ENCODE measurements at regions not wholly inside any gene's neighbourhood (a gene's known extent, or its start where the extent isn't known, plus 50 kb on each side); places are given as distances from the start of the nearest gene placed in this dataset.
"Not testable (repeated sequence)": the region's sequence is repeated elsewhere in the genome, so short reads cannot be mapped to it uniquely, and the experiment has no call there.

DNA sequence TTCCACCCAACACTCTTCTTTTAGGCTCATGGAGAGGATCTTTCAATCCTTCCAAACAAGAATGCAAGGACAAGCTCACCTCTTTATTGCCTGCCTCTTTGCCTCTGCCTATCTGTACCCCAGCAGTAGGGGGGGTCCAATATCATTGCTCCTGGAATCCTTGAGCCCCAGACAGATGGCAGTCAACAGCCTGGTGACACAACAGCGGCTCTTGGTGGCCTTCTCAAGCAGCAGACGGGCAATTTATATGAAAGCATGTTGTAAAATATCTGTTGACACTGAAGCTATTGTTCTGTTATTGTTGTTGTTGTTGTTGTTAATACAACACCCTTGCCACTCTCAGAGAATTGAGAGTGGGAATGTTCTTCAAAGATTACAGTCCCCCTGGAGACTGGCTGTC lies 480.0 kb upstream of the CADM1 start:
- no peak for FAIRE-seq

DNA sequence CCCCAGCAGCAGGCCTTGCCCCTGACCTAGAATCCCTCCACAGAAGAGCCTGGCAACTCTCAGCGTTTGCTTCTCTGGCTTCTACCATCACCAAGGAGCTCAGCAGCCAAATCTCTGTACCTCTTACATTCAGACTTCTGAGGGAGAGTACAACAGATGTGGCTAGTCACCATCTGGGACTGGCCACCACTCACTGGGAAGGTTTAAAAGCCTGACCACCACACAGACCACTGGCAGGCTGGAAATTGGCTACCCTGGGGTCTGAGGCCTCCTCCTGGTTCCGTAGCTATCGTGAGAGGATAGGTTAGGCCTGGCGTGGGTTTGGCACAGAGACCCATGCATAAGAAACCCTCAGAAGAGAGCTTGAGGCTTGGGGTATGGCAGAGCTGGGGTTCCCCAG lies 478.5 kb upstream of the CADM1 start:
- FAIRE-seq, result no peak

DNA sequence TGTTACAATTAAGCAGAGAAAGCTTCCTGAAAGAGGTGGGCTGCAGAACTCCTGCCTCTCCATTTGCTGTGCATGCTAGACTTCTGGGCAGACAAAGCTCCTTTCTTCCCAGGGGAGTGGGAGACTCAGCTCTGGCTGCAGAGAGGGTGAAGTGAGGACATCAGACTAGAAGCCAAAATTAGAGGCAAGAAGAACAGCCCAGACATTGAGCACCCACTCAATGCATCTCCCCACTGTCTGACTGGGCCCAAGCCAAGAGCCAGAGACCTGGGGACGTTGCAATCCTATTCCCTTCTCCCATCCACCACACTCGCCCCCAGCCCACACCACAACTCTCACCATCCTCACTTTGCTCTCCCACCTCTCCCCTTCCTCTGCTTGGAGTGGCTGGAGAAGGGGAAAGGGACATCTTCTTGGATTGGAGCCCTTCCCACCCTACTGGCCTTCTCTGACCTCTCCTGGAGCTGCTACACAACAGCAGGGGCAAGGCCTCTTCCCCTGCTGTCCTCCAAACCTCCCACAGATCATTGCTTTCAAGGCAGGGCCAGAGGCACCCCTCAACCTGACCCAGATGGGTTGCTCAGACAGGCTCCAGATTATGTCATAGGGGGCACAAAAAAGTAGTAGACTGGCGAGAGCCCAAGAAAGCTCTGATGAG lies 477.7 kb upstream of the CADM1 start:
- FAIRE-seq, result no peak

DNA sequence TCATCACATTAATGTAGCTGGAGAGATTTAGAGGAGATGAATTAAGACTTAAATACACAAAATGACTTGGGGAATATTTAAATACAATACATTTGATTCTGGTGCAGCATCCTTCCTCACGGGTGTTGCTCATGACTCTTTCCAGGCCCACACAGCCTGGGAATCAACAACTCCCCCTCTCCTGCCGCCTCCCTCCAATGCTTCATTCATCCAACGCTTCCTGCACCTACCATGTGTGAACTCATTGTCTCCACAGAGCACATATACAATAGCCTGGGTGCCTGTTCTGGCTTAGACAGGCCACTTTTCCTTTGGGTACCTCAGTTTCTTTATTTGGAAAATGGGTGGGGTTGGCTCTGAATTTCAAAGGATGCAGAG lies 476.9 kb upstream of the CADM1 start:
- FAIRE-seq, result no peak

DNA sequence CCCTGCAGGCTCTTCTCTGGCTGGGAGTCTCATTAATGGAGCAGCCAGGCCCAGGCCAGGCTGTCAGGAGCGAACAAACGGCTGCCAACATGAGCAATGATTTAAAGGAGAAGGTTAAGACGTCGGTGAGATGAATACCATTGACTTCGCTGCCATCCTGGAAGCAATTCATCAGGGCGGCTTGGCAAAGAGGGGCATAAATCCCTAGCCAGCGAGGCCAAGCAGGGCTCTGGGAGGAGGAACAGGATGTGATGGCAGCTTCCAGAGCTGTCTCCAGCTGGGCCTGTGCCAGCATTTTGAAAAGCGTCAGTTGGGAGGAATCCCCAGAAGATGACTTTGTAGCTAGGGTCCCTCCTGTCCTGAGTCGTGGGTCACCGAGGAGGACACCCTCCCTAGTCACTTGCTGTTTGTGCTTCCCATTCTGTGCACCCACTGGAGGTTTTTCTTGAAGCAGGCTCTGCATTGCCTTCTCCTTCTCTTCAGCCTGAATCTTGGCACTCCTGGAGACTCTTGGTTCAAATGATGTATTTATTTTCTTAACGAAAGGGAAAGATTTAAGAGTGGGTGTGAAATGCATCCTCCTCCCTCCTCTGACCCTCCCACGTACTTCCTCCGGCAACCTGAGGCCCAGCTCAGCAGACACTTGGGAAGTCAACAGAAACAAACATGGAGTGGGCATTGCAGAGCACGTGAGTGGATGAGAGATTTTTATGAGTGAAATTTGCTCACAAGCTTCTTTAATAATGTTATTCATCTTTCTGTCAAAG lies 476.3 kb upstream of the CADM1 start:
- FAIRE-seq, result no peak

DNA sequence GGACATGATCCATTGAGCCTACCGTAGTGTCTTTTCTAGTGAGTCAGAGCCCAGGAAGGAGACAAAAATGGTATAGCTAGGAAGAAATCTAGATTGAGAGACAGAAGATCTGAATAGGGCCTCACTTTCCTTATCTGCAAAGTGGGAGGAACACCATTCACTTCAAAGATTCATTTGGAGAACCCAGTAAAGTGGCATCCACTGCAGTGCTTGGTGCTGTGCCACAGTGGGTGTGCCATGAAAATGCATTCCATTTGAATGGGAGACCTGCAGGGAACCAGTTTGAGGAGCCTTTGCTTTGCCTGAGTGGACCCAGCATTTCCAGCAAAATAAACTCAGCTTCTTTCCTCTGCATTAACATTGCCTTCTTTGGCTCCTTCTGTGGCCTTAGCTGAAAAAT lies 470.5 kb upstream of the CADM1 start:
- no peak for FAIRE-seq

DNA sequence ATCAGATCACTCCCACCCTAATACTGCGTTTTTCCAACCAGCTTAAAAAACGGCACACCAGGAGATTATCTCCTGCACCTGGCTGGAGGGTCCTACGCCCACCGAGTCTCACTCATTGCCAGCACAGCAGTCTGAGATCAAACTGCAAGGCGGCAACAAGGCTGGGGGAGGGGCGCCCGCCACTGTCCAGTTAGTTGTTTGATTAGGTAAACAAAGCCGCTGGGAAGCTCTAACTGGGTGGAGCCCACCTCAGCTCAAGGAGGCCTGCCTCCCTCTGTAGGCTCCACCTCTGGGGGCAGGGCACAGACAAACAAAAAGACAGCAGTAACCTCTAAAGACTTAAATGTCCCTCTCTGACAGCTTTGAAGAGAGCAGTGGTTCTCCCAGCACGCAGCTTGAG lies 463.0 kb upstream of the CADM1 start:
- FAIRE-seq, result not testable (repeated sequence)

DNA sequence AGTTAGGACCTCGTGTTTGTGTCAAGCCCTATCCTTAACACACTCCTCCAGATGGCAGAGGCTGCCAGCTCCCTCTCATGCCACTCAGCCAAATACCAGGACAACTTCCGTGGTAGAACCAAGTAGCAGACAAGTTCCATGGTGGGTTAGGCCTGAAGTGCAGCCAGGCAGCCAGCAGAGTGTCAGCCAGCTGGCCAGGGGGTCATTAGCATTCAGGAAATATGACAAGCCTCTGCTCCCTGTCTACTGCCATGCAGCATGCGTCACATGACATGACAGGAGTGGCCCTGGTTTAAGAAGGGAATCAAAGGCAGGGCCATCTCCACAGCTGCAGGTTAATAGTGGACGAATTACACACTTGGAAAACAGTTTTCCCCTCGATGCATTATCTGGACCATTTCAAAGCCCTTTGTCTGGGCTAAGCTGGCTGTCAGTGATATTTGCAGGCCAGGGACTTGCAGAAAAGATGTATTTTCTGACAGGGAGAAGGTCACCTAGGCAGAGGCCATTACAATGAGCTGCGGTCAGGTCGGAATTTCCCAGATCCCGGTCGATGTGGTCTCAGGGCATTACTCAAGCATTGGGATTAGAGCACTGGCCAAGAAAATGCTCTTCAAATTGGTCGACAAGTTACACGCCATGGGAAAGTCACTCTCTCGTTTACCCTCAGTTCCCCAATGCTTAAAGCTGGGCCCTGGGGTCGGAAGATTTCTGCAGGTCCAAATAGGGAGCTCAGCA lies 461.7 kb upstream of the CADM1 start:
- FAIRE-seq, result no peak

DNA sequence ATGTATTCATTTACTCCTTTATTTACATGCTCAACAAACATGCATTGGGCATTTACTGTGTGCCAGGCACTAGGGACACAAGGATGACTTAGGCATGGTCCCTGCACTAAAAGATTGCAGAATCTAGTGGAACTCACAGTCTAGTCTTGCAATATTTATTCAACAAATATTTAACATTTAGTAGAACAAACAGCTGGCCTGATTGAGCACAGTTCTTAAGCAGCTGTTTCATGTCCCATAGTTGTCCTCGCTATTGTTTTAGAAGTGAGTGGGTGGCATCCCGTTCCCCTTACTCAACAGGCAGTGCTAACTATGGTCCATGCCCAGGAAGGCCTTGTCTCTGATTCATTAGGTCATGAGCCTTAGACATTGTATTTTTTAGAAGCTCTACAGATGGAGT lies 459.9 kb upstream of the CADM1 start:
- no peak for FAIRE-seq

DNA sequence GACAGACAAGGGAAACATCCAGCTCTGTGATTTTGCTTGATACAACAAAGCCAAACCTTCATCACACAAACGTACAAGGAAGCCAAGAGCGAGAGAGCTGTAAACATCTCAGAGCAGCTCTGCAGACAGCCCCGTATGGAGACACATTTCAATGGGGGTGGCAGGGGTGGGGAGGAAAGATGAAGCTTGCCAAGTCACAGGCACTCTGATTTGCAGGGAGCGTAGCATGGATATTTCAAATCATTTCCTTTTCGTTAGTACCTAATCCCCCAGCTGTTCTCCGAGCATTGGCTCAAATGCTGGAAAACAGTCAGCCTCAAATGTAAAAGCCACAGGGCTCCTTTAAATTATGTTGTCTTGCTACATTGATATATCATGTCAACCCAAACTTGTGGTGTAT lies 458.9 kb upstream of the CADM1 start:
- FAIRE-seq, result no peak

DNA sequence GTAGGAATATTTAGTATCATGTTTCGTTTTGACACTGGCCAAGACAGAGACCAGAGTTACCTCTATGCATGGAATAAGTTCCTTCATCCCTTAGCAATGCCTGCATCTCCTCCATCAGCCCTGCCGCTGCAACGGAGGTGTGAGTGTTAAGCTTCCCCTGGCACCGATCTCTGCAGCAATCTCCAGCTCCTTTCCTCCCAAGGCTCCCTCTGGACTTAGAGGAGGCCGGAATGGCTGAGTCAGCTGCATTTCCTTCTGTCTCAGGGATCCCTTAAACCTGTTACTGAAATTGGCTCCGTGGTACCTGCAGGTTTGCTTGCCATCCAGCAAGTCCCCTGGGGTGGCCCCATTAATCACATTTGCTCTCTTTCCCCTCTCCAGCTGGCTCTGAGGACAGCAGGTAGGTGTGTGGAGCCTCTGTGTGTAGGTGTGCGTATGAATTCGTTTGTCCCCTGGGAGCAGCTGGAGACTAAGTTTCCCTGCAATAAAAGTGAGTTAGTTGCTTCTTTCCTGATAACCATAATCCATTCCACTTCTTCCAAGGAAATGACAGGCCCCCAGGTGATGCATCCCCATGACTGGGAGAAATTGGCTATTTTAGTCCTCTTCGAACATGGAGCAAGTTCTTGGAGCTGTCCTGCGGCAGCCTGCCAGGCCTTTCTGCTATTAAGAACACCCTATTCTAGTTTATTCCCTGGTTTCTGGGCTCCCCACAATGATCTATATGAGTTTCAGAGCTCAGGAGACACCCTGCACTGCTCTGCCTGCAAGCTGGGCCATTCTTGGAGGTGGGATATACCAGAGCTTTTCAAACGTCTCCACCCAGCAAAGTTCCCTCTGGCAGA lies 457.2 kb upstream of the CADM1 start:
- FAIRE-seq, result no peak

DNA sequence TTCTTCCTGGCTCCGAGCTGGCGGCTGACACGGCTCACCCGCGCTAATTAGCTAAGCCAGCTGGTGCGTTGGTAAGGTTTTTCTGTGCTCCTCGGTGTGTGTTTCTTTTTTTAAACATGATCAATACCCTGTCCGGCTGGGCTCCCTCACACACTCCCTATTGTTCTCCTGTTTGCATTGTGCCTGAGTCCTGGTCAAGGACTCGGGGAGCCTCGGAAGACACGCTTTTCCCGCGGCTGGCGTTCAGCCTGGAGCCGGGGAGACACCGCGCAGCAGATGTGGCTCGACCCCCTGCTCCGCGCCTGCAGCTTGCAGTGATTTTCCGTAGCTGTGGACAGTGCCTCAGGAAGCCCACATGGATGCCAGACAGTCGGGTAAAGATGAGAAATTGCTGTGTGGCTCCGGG lies 454.9 kb upstream of the CADM1 start:
- no peak for FAIRE-seq

DNA sequence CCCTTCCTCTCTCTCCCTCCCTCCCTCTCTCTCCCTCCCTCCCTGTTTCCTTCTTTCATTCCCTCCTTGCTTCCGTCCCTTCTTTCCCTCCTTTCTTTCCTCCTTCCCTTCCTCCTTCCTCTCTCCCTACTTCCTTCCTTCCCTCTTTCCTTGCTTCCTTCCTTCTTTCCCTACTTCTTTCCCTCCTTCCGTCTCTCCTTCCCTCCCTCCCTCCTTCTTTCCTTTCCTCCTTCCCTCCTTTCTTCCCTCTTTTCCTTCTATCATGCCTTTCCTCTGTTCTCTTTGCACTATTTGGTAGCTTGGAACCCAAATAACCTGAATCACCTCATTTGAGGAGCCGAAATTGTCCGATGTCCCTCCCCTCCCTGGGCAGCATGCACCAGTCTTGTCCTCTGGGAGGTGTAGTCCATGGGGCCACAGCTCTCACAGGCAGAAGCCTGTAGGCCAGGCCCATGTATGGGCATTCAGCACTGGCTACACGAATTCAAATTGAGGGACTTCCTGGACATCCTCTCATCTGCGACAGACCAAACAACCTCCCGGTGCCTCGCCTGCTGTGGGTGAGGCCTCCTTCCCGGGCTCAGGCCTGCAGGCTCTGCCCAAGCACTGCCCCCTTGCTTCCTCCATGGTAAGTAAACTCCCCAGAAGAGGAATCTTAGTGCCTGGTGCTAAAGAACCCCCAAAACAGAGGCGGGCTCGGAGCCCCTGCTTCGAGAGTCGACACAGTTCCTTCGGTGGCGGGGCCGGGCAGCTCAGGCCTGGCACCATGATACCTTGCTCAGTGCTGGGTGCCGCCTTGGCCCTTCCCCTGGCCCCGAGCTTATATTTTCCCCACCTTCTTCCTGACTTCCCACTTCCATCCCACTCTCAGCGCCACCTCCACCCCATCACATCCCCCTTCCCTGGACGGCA lies 454.1 kb upstream of the CADM1 start:
- no peak for FAIRE-seq

DNA sequence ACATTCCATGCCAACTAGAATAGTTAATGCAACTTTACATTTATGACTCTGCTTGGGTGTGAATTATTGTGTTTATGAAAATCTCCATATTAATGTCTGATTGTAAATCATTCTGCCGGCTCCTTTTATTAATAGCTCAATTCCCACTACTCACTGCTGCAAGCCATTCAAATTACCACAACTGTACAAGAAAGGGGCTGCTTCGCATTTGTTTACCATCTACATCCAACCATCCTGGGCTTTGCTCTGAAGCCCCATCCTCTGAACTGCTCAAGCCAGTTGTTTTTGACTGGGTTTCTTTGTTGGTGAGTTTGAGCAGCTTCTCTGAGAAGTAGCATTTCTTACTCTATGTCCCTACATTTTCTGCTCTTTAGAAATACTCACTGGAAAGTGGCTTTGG lies 451.6 kb upstream of the CADM1 start:
- FAIRE-seq, result no peak

DNA sequence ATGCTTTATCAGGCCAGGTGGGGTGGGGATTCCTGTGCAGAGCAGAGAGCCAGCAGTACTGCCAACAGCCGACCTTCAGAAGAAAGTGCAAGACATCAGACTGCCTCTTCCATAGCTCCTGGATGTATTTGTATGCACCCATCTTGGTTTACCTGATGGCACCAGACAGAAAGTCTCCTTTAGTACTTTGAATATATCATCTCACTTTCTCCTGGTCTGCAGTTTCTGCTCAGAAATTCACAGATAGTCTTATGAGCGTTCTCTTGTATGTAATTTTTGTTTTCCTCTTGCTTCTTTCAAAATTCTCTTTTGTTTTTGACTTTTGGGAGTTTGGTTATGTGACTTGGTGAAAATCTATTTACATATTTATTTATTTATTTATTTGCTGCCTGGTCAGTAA lies 446.4 kb upstream of the CADM1 start:
- no peak for FAIRE-seq

DNA sequence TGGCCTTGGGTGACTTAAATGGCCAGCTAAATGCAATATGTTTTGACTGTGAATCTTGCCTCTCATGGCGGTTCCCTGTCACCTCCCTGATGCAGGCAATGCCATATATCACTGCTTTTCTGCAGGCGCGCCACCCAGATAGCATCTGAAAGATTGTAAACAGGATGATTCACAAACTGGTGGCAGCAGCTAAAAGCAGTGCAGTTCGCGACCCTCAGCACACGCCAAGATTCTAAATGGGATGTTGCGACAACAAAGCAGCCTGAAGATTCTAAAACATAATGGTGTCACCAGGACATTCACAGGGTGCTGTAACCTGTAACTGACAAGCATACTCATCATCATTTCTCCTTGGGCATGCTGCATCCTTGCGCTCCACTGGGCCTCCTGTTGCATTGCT lies 440.4 kb upstream of the CADM1 start:
- no peak for FAIRE-seq

DNA sequence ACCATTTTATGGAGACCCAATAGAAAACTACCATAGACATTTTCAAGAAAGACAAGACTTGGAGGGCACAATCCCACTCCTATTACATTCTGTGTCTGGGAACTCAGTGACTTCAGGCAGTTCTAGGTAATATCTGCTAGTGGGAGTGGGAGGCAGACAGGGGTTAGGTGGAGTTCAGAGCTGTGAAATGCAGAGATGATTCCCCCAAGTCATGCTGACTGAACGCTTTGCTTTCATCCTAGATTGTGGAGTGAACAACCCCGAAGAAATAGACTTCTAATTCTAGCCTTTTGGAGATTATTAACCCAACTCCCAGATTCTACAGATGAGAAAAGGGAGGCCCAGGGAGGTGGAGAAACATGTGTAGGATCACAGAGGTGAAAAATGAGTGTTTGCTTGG lies 437.8 kb upstream of the CADM1 start:
- FAIRE-seq, result no peak

DNA sequence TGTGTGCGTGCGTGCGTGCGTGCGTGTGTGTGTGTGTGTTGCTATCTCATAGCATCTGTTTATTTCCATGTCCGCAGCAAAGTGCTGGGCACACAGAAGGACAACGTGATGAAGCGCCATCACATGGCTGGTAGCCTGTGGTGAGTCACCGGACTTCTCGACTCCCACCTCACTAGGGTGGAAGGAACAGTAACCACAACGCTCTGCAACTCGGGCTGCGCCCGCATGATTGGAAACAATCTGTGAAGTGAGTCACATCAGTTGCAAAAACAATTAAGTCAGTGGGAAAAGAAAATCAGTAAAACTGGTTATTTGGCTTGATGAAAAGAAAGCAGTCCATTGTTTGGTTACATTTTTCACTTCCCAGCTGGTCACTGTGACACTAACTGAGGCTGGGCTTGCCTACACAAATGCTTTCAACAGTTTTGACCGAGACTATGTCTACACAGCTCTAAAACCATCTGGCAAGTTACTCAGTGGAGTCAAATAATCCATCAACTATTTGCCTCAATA lies 437.3 kb upstream of the CADM1 start:
- no peak for FAIRE-seq

DNA sequence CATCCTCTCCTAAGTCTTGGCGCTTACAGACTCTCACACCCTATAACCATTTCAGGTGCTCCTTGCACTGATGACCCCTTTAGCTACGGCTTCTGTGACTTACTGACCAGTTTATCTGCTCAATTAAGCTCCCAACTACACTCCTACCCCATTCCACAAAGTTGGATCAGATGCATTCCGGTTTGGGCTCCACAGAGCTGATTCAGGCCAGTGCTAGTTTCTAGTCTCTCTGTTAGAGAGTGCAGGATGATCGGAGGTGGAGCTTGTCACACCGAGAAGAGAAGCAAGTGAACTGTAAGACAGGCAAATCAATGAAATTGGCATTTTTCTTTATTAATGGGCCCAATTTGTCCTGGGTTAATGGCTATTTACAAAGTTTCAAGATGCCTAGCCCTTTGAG lies 436.8 kb upstream of the CADM1 start:
- FAIRE-seq, result no peak

DNA sequence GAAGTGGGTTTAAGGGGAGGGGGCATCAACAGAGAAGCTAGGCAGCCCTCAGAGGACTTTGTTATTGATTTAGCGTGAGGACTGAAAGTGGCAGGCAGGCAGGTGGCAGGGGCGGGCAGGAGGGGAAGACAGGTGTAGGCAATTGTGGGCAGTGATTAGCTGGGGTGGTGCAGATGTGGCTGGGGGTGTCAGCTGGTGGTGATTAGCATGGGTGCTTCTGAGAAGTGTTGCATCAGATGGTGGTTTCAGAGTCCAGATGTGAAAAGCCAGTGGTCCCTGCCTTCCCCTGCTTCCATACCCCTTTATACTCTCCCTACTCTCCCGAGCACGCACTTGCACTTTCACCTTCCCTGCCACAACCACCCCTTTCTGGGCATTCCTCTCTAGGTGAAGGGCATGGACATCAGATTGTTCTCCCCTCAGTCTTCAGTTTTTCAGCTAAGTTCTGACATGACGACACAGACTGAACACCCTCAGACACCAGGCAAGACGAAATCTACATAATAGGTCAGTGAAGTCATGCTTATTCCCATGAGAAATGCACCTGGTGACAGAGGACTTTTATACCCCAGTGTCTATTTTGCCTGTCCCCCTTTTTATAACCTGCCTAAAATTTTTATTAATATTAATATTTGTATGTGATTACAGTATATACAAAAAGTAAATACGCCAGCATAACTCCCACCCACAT lies 435.7 kb upstream of the CADM1 start:
- no peak for FAIRE-seq

DNA sequence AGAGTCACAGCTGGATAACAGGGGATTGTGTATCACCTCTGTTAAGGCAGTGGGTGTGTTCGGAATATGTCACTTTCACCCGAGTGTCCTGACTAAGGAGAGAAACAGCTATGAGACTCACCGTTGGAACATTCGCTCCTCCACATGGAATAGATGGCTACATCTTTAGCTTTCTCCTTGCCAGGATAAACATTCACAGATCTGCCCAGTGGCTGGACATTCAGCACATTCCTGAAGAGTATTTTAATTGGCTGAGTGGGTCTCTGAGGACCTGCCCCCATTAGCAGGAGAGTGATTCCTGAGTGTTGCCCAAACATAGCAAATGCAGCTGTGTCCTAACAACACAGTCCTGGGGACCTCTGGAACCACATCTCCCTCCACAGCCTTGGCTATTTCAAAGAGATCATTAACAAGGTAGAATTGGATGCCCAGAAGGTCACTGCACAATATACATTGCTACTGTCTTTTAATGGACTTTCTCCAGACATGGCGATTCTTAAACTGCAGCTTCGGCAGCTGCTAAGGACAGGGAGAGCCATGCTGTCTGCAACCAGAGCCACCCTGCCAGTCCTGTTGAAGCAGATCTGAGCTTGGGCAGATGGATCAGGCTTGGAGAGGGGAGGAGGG lies 435.0 kb upstream of the CADM1 start:
- FAIRE-seq, result no peak

All from colon (tissue), 2 donors.